Smooth muscle cell (in vitro differentiated cells): ENCODE measurements at regions not wholly inside any gene's neighbourhood (a gene's known extent, or its start where the extent isn't known, plus 50 kb on each side); places are given as distances from the start of the nearest gene placed in this dataset.

Source experiments
- DNase-seq: peaks from one replicate; lab custom pipeline; 2025; ENCODE audit not compliant: unreplicated experiment; lab: John Stamatoyannopoulos, UW
- H2AFZ ChIP-seq: fragments of 200-600 bp; sonication (generic); 2 replicates; pipeline ENCODE4 v1.6.0; 2016; ENCODE audit warnings: antibody characterized with exemption, low read depth, mild to moderate bottlenecking
- H3F3A ChIP-seq: fragments of 200-600 bp; sonication (generic); 2 replicates; pipeline ENCODE4 v1.6.0; 2017; ENCODE audit warnings: antibody characterized with exemption, low read depth
- H3K27ac ChIP-seq: fragments of 200-600 bp; sonication (generic); 2 replicates; pipeline ENCODE4 v1.5.1; 2016; ENCODE audit warnings: low read depth, mild to moderate bottlenecking
- H3K27me3 ChIP-seq: fragments of 200-600 bp; sonication (generic); 2 replicates; pipeline ENCODE4 v1.6.1; 2016; ENCODE audit warnings: low read depth, mild to moderate bottlenecking
- H3K36me3 ChIP-seq: fragments of 200-600 bp; sonication (generic); 2 replicates; pipeline ENCODE4 v1.5.1; 2016; ENCODE audit warnings: low read depth
- H3K4me1 ChIP-seq: fragments of 200-600 bp; sonication (generic); 2 replicates; pipeline ENCODE4 v1.5.1; 2016; ENCODE audit warnings: low read depth
- H3K4me2 ChIP-seq: fragments of 200-600 bp; sonication (generic); 2 replicates; pipeline ENCODE4 v1.6.0; 2016; ENCODE audit warnings: mild to moderate bottlenecking
- H3K4me3 ChIP-seq: fragments of 200-600 bp; sonication (generic); 2 replicates; pipeline ENCODE4 v1.5.1; 2016; ENCODE audit warnings: mild to moderate bottlenecking
- H3K79me2 ChIP-seq: fragments of 200-600 bp; sonication (generic); 2 replicates; pipeline ENCODE4 v1.6.0; 2016; ENCODE audit warnings: low read depth, mild to moderate bottlenecking
- H3K9ac ChIP-seq: fragments of 200-600 bp; sonication (generic); 2 replicates; pipeline ENCODE4 v1.6.0; 2016; ENCODE audit warnings: low read depth
- H3K9me3 ChIP-seq: fragments of 200-600 bp; sonication (generic); replicated peaks from 2 replicates; pipeline ENCODE4 v1.5.1; 2016; ENCODE audit warnings: low read depth
- H4K20me1 ChIP-seq: fragments of 200-600 bp; sonication (generic); 2 replicates; pipeline ENCODE4 v1.6.0; 2016; ENCODE audit warnings: low read depth
- CTCF ChIP-seq: fragments of 200-600 bp; sonication (generic); IDR thresholded peaks from 2 replicates; pipeline ENCODE4 v1.5.1; 2017; ENCODE audit warnings: borderline replicate concordance, mild to moderate bottlenecking, antibody characterized with exemption; ENCODE audit not compliant: insufficient read depth, poor library complexity, severe bottlenecking
- WGBS: methylation state at CpG from one replicate; pipeline ENCODE4 v1.1.7; 2016; ENCODE audit warnings: low lambda C conversion rate; 5-methylcytosine and 5-hydroxymethylcytosine counted together

GRCh38 chr5:66427139-66427442 is 169.1 kb upstream of the MAST4 start:
- H3K27ac ChIP-seq, result no peak overlapping the region
- no peak for TF ChIP-seq CTCF
- H3K36me3 ChIP-seq, result no peaks in the 10 kb centered on the region
- no peak for DNase-seq
- no peaks in the 10 kb centered on the region for H3F3A ChIP-seq
- no peaks in the 10 kb centered on the region for H3K9me3 ChIP-seq
- H2AFZ ChIP-seq, result no peak overlapping the region
- H3K4me3 ChIP-seq, result no peak overlapping the region
- no peaks in the 10 kb centered on the region for H3K79me2 ChIP-seq
- WGBS, result 93% methylated on average over 4 of the region's 4 CpGs
- no peak overlapping the region for H3K4me2 ChIP-seq
- no peaks in the 10 kb centered on the region for H3K27me3 ChIP-seq
- H3K9ac ChIP-seq, result no peak overlapping the region
- H3K4me1 ChIP-seq, result no peaks in the 10 kb centered on the region
- H4K20me1 ChIP-seq, result no peaks in the 10 kb centered on the region

- Histone ChIP-seq H3K4me1 (no peaks in the 10 kb centered on the region), H3K9ac (no peak overlapping the region), H3K79me2 (no peaks in the 10 kb centered on the region), H3K36me3 (no peaks in the 10 kb centered on the region), H3K27me3 (no peaks in the 10 kb centered on the region), H4K20me1 (no peaks in the 10 kb centered on the region), H3K4me3 (no peak overlapping the region), H3K27ac (no peak overlapping the region), H3K9me3 (no peaks in the 10 kb centered on the region), H2AFZ (no peak overlapping the region), H3K4me2 (no peak overlapping the region), H3F3A (no peaks in the 10 kb centered on the region)
- 76% methylated on average over 3 of the region's 3 CpGs for WGBS
- TF ChIP-seq CTCF, result peak; percentile 3
- DNase-seq, result no peak
These were observed 159.5 kb upstream of the MAST4 start for GRCh38 chr5:66436721-66437120.

- H3K4me3 ChIP-seq, result no peak overlapping the region
- no peaks in the 10 kb centered on the region for H4K20me1 ChIP-seq
- no peak for TF ChIP-seq CTCF
- H3K9me3 ChIP-seq, result no peaks in the 10 kb centered on the region
- H3K27ac ChIP-seq, result no peak overlapping the region
- 88% methylated on average over 4 of the region's 4 CpGs for WGBS
- no peak for DNase-seq
- H2AFZ ChIP-seq, result no peak overlapping the region
- no peaks in the 10 kb centered on the region for H3K79me2 ChIP-seq
- H3K4me1 ChIP-seq, result no peaks in the 10 kb centered on the region
- H3K9ac ChIP-seq, result no peak overlapping the region
- no peaks in the 10 kb centered on the region for H3K27me3 ChIP-seq
- H3K4me2 ChIP-seq, result no peak overlapping the region
- H3F3A ChIP-seq, result no peaks in the 10 kb centered on the region
- no peaks in the 10 kb centered on the region for H3K36me3 ChIP-seq
These were observed 158.1 kb upstream of the MAST4 start for GRCh38 chr5:66438087-66438486.

GRCh38 chr5:66438696-66439095 is 157.5 kb upstream of the MAST4 start:
- H3K9me3 ChIP-seq, result no peaks in the 10 kb centered on the region
- H3K27me3 ChIP-seq, result no peaks in the 10 kb centered on the region
- H3K9ac ChIP-seq, result no peak overlapping the region
- H4K20me1 ChIP-seq, result no peaks in the 10 kb centered on the region
- TF ChIP-seq CTCF, result no peak
- no peaks in the 10 kb centered on the region for H3F3A ChIP-seq
- H2AFZ ChIP-seq, result no peak overlapping the region
- no peak overlapping the region for H3K4me3 ChIP-seq
- no peak for DNase-seq
- 89% methylated on average over 3 of the region's 3 CpGs for WGBS
- H3K36me3 ChIP-seq, result no peaks in the 10 kb centered on the region
- no peaks in the 10 kb centered on the region for H3K79me2 ChIP-seq
- no peak overlapping the region for H3K27ac ChIP-seq
- no peak overlapping the region for H3K4me2 ChIP-seq
- H3K4me1 ChIP-seq, result no peaks in the 10 kb centered on the region
